HepG2 (cell line): ENCODE measurements at regions not wholly inside any gene's neighbourhood (a gene's known extent, or its start where the extent isn't known, plus 50 kb on each side); places are given as distances from the start of the nearest gene placed in this dataset.
A peak's percentile ranks its signal among the peaks of the same experiment; 100 is the strongest.

Source experiments
- BATF2 ChIP-seq: sonication (generic); formaldehyde crosslinking; IDR thresholded peaks from 2 replicates; pipeline ENCODE4 v1.8.0; 2022; ENCODE audit warnings: mild to moderate bottlenecking, missing genetic modification reagents, moderate library complexity
- CTCF ChIP-seq: sonication (generic); formaldehyde crosslinking; IDR thresholded peaks from 2 replicates; pipeline ENCODE4 v1.5.0; 2020; ENCODE audit warnings: mild to moderate bottlenecking, missing genetic modification reagents, moderate library complexity
- ELF1 ChIP-seq: sonication (generic); formaldehyde crosslinking; IDR thresholded peaks from 2 replicates; pipeline ENCODE4 v1.4.0; 2020; ENCODE audit warnings: missing genetic modification reagents
- GATAD1 ChIP-seq: IDR thresholded peaks from 2 replicates; pipeline ENCODE4 v1.6.1; 2016; ENCODE audit warnings: missing genetic modification reagents, missing compliant biosample characterization
- IKZF5 ChIP-seq: IDR thresholded peaks from 2 replicates; pipeline ENCODE4 v1.6.1; 2018; ENCODE audit warnings: missing genetic modification reagents, mild to moderate bottlenecking, missing compliant biosample characterization
- MAFF ChIP-seq: IDR thresholded peaks from 2 replicates; pipeline ENCODE4 v1.6.1; 2011; ENCODE audit warnings: low read depth, low read length, improper control_type of control experiment
- MAZ ChIP-seq, 2 experiments: sonication (generic) in 1 of 2; formaldehyde crosslinking in 1 of 2; IDR thresholded peaks; 2 replicates each; pipeline versions ENCODE4 v1.5.0 to v1.6.1; 2012 to 2020; ENCODE audit warnings: low read depth in 2 of 2, mild to moderate bottlenecking in 2 of 2, borderline replicate concordance in 1 of 2, improper control_type of control experiment in 1 of 2, low read length in 1 of 2, missing genetic modification reagents in 1 of 2, moderate library complexity in 1 of 2
- PAX8 ChIP-seq: sonication (generic); formaldehyde crosslinking; IDR thresholded peaks from 2 replicates; pipeline ENCODE4 v1.8.0; 2022; ENCODE audit warnings: mild to moderate bottlenecking, missing genetic modification reagents, borderline replicate concordance
- PHB2 ChIP-seq: fragments of 450-650 bp; IDR thresholded peaks from 2 replicates; pipeline ENCODE4 v1.6.1; 2018; ENCODE audit not compliant: partially characterized antibody
- PHF5A ChIP-seq: IDR thresholded peaks from one replicate; pipeline ENCODE4 v1.6.1; 2018; ENCODE audit warnings: low read depth, missing genetic modification reagents; ENCODE audit not compliant: unreplicated experiment
- PTBP1 ChIP-seq: fragments of 200-400 bp; formaldehyde crosslinking; IDR thresholded peaks from 2 replicates; pipeline ENCODE4 v1.6.1; 2018; ENCODE audit warnings: low read length, low read depth; ENCODE audit not compliant: poor library complexity, severe bottlenecking
- SYNCRIP ChIP-seq: fragments of 200-400 bp; formaldehyde crosslinking; IDR thresholded peaks from 2 replicates; pipeline ENCODE4 v1.6.1; 2018; ENCODE audit warnings: mild to moderate bottlenecking, low read depth, low read length; ENCODE audit not compliant: insufficient read depth
- TEAD3 ChIP-seq: optimal IDR thresholded peaks from 2 replicates; pipeline ENCODE3; 2016; ENCODE audit warnings: borderline replicate concordance
- TRIM24 ChIP-seq: sonication (generic); formaldehyde crosslinking; IDR thresholded peaks from 2 replicates; pipeline ENCODE4 v1.8.0; 2022; ENCODE audit warnings: mild to moderate bottlenecking, missing genetic modification reagents
- ZBTB14 ChIP-seq: sonication (generic); formaldehyde crosslinking; IDR thresholded peaks from 2 replicates; pipeline ENCODE4 v1.4.0; 2020; ENCODE audit warnings: missing genetic modification reagents
- ZBTB20 ChIP-seq: sonication (generic); formaldehyde crosslinking; IDR thresholded peaks from 2 replicates; pipeline ENCODE4 v1.8.1; 2023; ENCODE audit warnings: missing genetic modification reagents, low read depth, mild to moderate bottlenecking, borderline replicate concordance
- ZBTB21 ChIP-seq: sonication (generic); formaldehyde crosslinking; IDR thresholded peaks from 2 replicates; pipeline ENCODE4 v1.4.0; 2020; ENCODE audit warnings: missing genetic modification reagents
- ZBTB34 ChIP-seq: sonication (generic); formaldehyde crosslinking; IDR thresholded peaks from 2 replicates; pipeline ENCODE4 v1.8.0; 2022; ENCODE audit warnings: mild to moderate bottlenecking, missing genetic modification reagents
- ZKSCAN5 ChIP-seq: sonication (generic); formaldehyde crosslinking; IDR thresholded peaks from 2 replicates; pipeline ENCODE4 v1.5.1; 2020; ENCODE audit warnings: mild to moderate bottlenecking, missing genetic modification reagents
- ZNF232 ChIP-seq: sonication (generic); formaldehyde crosslinking; IDR thresholded peaks from 2 replicates; pipeline ENCODE4 v1.4.0; 2020; ENCODE audit warnings: missing genetic modification reagents, borderline replicate concordance
- ZNF296 ChIP-seq: sonication (generic); formaldehyde crosslinking; conservative IDR thresholded peaks from 2 replicates; pipeline ENCODE4 v1.5.0; 2020; ENCODE audit warnings: mild to moderate bottlenecking, missing genetic modification reagents
- ZNF746 ChIP-seq: sonication (generic); formaldehyde crosslinking; IDR thresholded peaks from 2 replicates; pipeline ENCODE4 v1.8.0; 2022; ENCODE audit warnings: mild to moderate bottlenecking, missing genetic modification reagents
- ZNF772 ChIP-seq: sonication (generic); formaldehyde crosslinking; IDR thresholded peaks from 2 replicates; pipeline ENCODE4 v1.5.0; 2020; ENCODE audit warnings: mild to moderate bottlenecking, missing genetic modification reagents

GRCh38 chr6:156686995-156687788 lies 90.0 kb upstream of the ARID1B start (continued):
- peak; percentile 39; the same call in 1 of the 2 replicates for TF ChIP-seq IKZF5 (CRISPR knock-in tag)
- TF ChIP-seq TRIM24 (CRISPR knock-in tag) = no peak
- TF ChIP-seq PHF5A (CRISPR knock-in tag) = no peak
- TF ChIP-seq BATF2 = 0 out of 2 replicates have a peak, but pooled peaks have one; percentile 54
- no peak for TF ChIP-seq ZNF746 (CRISPR knock-in tag)
- TF ChIP-seq ZBTB14 = peak; percentile 49
- peak; percentile 50; the same call in 1 of the 2 replicates for TF ChIP-seq ELF1 (CRISPR knock-in tag)
- TF ChIP-seq GATAD1 (CRISPR knock-in tag) = peak; percentile 48; the same call in 1 of the 2 replicates
- TF ChIP-seq PAX8 (CRISPR knock-in tag) = peak; percentile 12; the same call in 1 of the 2 replicates
- no peak; the same call in 1 of the 2 replicates for TF ChIP-seq ZNF232 (CRISPR knock-in tag)
- 0 out of 2 replicates have a peak, but pooled peaks have one; percentile 52 for TF ChIP-seq ZKSCAN5
- 0 out of 2 replicates have a peak, but pooled peaks have one; percentile 3 for TF ChIP-seq CTCF (CRISPR knock-in tag)
- TF ChIP-seq MAFF = no peak
- no peak for TF ChIP-seq ZBTB20 (CRISPR knock-in tag)
- no peak for TF ChIP-seq SYNCRIP
- peak; percentile 68; the same call in 1 of the 2 replicates for TF ChIP-seq MAZ (IDR thresholded peaks at IDR 0.05; ENCODE audit: borderline replicate concordance, low read depth, low read length)
- TF ChIP-seq MAZ (CRISPR knock-in tag; IDR thresholded peaks at IDR 0.05; ENCODE audit: low read depth) = peak; percentile 86
- TF ChIP-seq ZNF772 = no peak
- TF ChIP-seq ZBTB34 = peak; percentile 60; the same call in 1 of the 2 replicates
- TF ChIP-seq ZBTB21 (CRISPR knock-in tag) = no peak
- no peak for TF ChIP-seq TEAD3 (CRISPR knock-in tag)
- no peak for TF ChIP-seq PTBP1
- TF ChIP-seq ZNF296 (CRISPR knock-in tag) = 0 out of 2 replicates have a peak, but pooled peaks have one; percentile 51
- no peak for TF ChIP-seq PHB2
